SK-N-SH (cell line): ENCODE measurements at regions not wholly inside any gene's neighbourhood (a gene's known extent, or its start where the extent isn't known, plus 50 kb on each side); places are given as distances from the start of the nearest gene placed in this dataset.
A peak's percentile ranks its signal among the peaks of the same experiment; 100 is the strongest.

Source experiments
- CTCF ChIA-PET: fragments of 300-600, 350-600 bp; formaldehyde crosslinking; extraction: SDS; loops from one replicate; lab custom pipeline; 2021; lab: Yijun Ruan, JAX
- POLR2A ChIA-PET: fragments of 350-600 bp; sonication (Branson Sonifier 250); formaldehyde crosslinking; extraction: SDS; loops from one replicate; lab custom pipeline; 2020; ENCODE audit warnings: antibody characterized with exemption, inconsistent platforms; lab: Yijun Ruan, JAX
- DNase-seq: peaks from one replicate; pipeline ENCODE4 v3.0.0; 2012
- H2AFZ ChIP-seq: fragments of 200-600 bp; sonication (generic); 2 replicates; pipeline ENCODE4 v1.8.1; 2016; ENCODE audit warnings: antibody characterized with exemption, mild to moderate bottlenecking, low read depth
- H3F3A ChIP-seq: fragments of 200-600 bp; sonication (generic); replicated peaks from 2 replicates; pipeline ENCODE3; 2016; ENCODE audit warnings: antibody characterized with exemption, mild to moderate bottlenecking; ENCODE audit not compliant: insufficient read depth
- H3K27ac ChIP-seq, 2 experiments: fragments of 200-500 bp in 1 of 2; fragments of 200-600 bp in 1 of 2; sonication (Bioruptor generic) in 1 of 2; sonication (generic), shearing (Covaris generic) in 1 of 2; 2 replicates each; pipeline versions ENCODE4 v1.5.1 to v1.6.1; 2014 to 2016; ENCODE audit warnings: low read depth in 2 of 2, inconsistent platforms in 1 of 2, low read length in 1 of 2, mild to moderate bottlenecking in 1 of 2, mixed read lengths in 1 of 2
- H3K27me3 ChIP-seq: fragments of 200-600 bp; sonication (generic), shearing (Covaris generic); 2 replicates; pipeline ENCODE4 v1.6.1; 2016; ENCODE audit warnings: mixed run types; ENCODE audit not compliant: insufficient read depth
- H3K36me3 ChIP-seq, 2 experiments: fragments of 200-500 bp in 1 of 2; fragments of 200-600 bp in 1 of 2; sonication (Bioruptor generic) in 1 of 2; sonication (generic) in 1 of 2; replicated peaks in 1 of 2; 2 replicates each; pipeline versions ENCODE3 to v1.5.1; 2014 to 2016; ENCODE audit warnings: low read length in 1 of 2, mild to moderate bottlenecking in 1 of 2; ENCODE audit not compliant: insufficient read depth in 2 of 2, control insufficient read depth in 1 of 2
- H3K4me1 ChIP-seq, 2 experiments: fragments of 200-500 bp in 1 of 2; fragments of 200-600 bp in 1 of 2; sonication (Bioruptor generic) in 1 of 2; sonication (generic), shearing (Covaris generic) in 1 of 2; 2 replicates each; pipeline versions ENCODE4 v1.5.1 to v1.6.1; 2014 to 2016; ENCODE audit warnings: low read depth in 1 of 2, low read length in 1 of 2, mixed run types in 1 of 2; ENCODE audit not compliant: insufficient read depth in 2 of 2, control insufficient read depth in 1 of 2
- H3K4me2 ChIP-seq: fragments of 200-600 bp; sonication (generic), shearing (Covaris generic); 2 replicates; pipeline ENCODE4 v1.6.1; 2017; ENCODE audit warnings: mixed run types
- H3K4me3 ChIP-seq, 2 experiments: fragments of 200-500 bp in 1 of 2; fragments of 200-600 bp in 1 of 2; sonication (Bioruptor generic) in 1 of 2; sonication (generic), shearing (Covaris generic) in 1 of 2; 2 replicates each; pipeline versions ENCODE4 v1.5.1 to v1.8.1; 2014 to 2016; ENCODE audit warnings: low read depth in 2 of 2, inconsistent platforms in 1 of 2, low read length in 1 of 2, mild to moderate bottlenecking in 1 of 2, mixed read lengths in 1 of 2, moderate library complexity in 1 of 2
- H3K79me2 ChIP-seq: fragments of 200-600 bp; sonication (generic); 2 replicates; pipeline ENCODE4 v1.8.1; 2017; ENCODE audit warnings: mild to moderate bottlenecking; ENCODE audit not compliant: insufficient read depth
- H3K9ac ChIP-seq: fragments of 200-600 bp; sonication (generic); 2 replicates; pipeline ENCODE4 v1.6.1; 2017; ENCODE audit warnings: mixed run types
- H3K9me2 ChIP-seq: fragments of 200-600 bp; sonication (generic); 2 replicates; pipeline ENCODE4 v1.6.1; 2017; ENCODE audit warnings: mixed run types
- H3K9me3 ChIP-seq: fragments of 200-600 bp; sonication (generic); 2 replicates; pipeline ENCODE4 v1.6.1; 2017; ENCODE audit warnings: mixed run types, mild to moderate bottlenecking, moderate library complexity
- H4K20me1 ChIP-seq: fragments of 200-600 bp; sonication (generic); 2 replicates; pipeline ENCODE4 v1.6.1; 2017; ENCODE audit warnings: mild to moderate bottlenecking, mixed run types; ENCODE audit not compliant: insufficient read depth
- CHD2 ChIP-seq: fragments of 150-350 bp; IDR thresholded peaks from 2 replicates; pipeline ENCODE4 v1.6.1; 2018; ENCODE audit warnings: low read length; ENCODE audit not compliant: partially characterized antibody
- ELF1 ChIP-seq: IDR thresholded peaks from 2 replicates; pipeline ENCODE4 v1.4.0; 2012
- FOSL2 ChIP-seq: IDR thresholded peaks from 2 replicates; pipeline ENCODE4 v1.4.0; 2012; ENCODE audit warnings: low read depth, mild to moderate bottlenecking, moderate library complexity, borderline replicate concordance
- GABPA ChIP-seq: IDR thresholded peaks from 2 replicates; pipeline ENCODE4 v1.4.0; 2012; ENCODE audit warnings: low read depth, mild to moderate bottlenecking
- GATA2 ChIP-seq: sonication (generic); formaldehyde crosslinking; IDR thresholded peaks from 2 replicates; pipeline ENCODE4 v1.5.0; 2020; ENCODE audit warnings: mild to moderate bottlenecking, missing genetic modification reagents
- JUND ChIP-seq: IDR thresholded peaks from 2 replicates; pipeline ENCODE4 v1.4.0; 2012
- MEF2A ChIP-seq: IDR thresholded peaks from 2 replicates; pipeline ENCODE4 v1.4.0; 2012; ENCODE audit warnings: low read depth, borderline replicate concordance
- MXI1 ChIP-seq: IDR thresholded peaks from 2 replicates; pipeline ENCODE4 v1.6.1; 2012; ENCODE audit warnings: mild to moderate bottlenecking, low read depth, low read length, improper control_type of control experiment
- NFIC ChIP-seq: IDR thresholded peaks from 2 replicates; pipeline ENCODE4 v1.4.0; 2012; ENCODE audit warnings: borderline replicate concordance
- NRF1 ChIP-seq: IDR thresholded peaks from 2 replicates; pipeline ENCODE4 v1.6.1; 2012; ENCODE audit warnings: low read depth, mild to moderate bottlenecking, low read length
- RAD21 ChIP-seq: IDR thresholded peaks from 2 replicates; pipeline ENCODE4 v1.6.1; 2012; ENCODE audit warnings: mild to moderate bottlenecking, low read length
- RFX5 ChIP-seq: IDR thresholded peaks from 2 replicates; pipeline ENCODE4 v1.6.1; 2012; ENCODE audit warnings: mild to moderate bottlenecking, improper control_type of control experiment, low read length
- SIN3A ChIP-seq: IDR thresholded peaks from 2 replicates; pipeline ENCODE4 v1.6.1; 2012; ENCODE audit warnings: low read depth, mild to moderate bottlenecking, low read length, moderate library complexity, borderline replicate concordance
- SMC3 ChIP-seq: IDR thresholded peaks from 2 replicates; pipeline ENCODE4 v1.6.1; 2012; ENCODE audit warnings: low read depth, low read length, improper control_type of control experiment
- TAF1 ChIP-seq: IDR thresholded peaks from 2 replicates; pipeline ENCODE4 v1.6.1; 2012; ENCODE audit warnings: low read depth, mild to moderate bottlenecking, low read length, moderate library complexity, borderline replicate concordance
- TCF12 ChIP-seq: IDR thresholded peaks from 2 replicates; pipeline ENCODE4 v1.4.0; 2012
- TEAD4 ChIP-seq: IDR thresholded peaks from 2 replicates; pipeline ENCODE4 v1.4.0; 2012; ENCODE audit warnings: mild to moderate bottlenecking, borderline replicate concordance; ENCODE audit not compliant: insufficient read depth
- USF2 ChIP-seq: fragments of 150-350 bp; IDR thresholded peaks from 2 replicates; pipeline ENCODE4 v1.6.1; 2017; ENCODE audit warnings: antibody characterized with exemption, low read length, low read depth, borderline replicate concordance
- WGBS: methylation state at CpG from one replicate; pipeline ENCODE4 v1.1.6; 2017; ENCODE audit warnings: low lambda C conversion rate; 5-methylcytosine and 5-hydroxymethylcytosine counted together
- TF ChIP-seq, protein P1 (sequence below): IDR thresholded peaks from 2 replicates; pipeline ENCODE4 v1.4.0; 2012; ENCODE audit warnings: low read depth, borderline replicate concordance

- H3K4me3 ChIP-seq = no peak overlapping the region
- no peaks in the 10 kb centered on the region for H3F3A ChIP-seq
- DNase-seq = no peak
- H4K20me1 ChIP-seq = no peaks in the 10 kb centered on the region
- H3K36me3 ChIP-seq = no peaks in the 10 kb centered on the region
- no peaks in the 10 kb centered on the region for H3K79me2 ChIP-seq
- H2AFZ ChIP-seq = no peak overlapping the region
- no peak overlapping the region for H3K9ac ChIP-seq
- no peak overlapping the region for H3K4me2 ChIP-seq
- WGBS = 10% methylated on average over 1 of the region's 1 CpG
- POLR2A ChIA-PET = no interaction called here
- no peaks in the 10 kb centered on the region for H3K4me1 ChIP-seq
- no peaks in the 10 kb centered on the region for H3K9me3 ChIP-seq
- H3K9me2 ChIP-seq = no peaks in the 10 kb centered on the region
- CTCF ChIA-PET = no interaction called here
- peak overlapping the region in 1 of 2 experiments; percentile 35; a peak in 1 of 4 replicates for H3K27ac ChIP-seq
- no peak for TF ChIP-seq NRF1
- TF ChIP-seq TCF12 = no peak
- no peak for TF ChIP-seq SMC3
- no peaks in the 10 kb centered on the region for H3K27me3 ChIP-seq
These were observed 1416.4 kb upstream of the RAG2 start for GRCh38 chr11:38014405-38014804.

DNA sequence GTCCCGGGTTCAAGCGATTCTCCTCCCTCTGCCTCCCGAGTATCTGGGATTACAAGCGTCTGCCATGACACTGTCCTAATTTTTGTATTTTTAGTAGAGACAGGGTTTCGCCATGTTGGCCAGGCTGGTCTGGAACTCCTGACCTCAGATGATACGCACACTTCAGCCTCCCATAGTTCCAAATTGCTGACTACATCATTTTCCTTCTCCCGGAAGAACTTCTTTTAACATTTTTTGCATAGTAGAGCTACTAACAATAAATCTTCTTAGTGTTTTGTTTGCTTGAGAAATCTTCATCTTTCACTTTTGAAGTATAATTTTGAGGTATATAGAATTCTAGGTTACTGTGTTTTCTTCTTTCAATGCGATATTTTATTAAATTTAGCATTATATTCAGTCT lies 1415.1 kb upstream of the RAG2 start:
- TF ChIP-seq TEAD4 (no peak), NRF1 (no peak), NFIC (no peak), GATA2 (CRISPR knock-in tag) (no peak), RAD21 (no peak), FOSL2 (no peak), SMC3 (no peak), USF2 (no peak), CHD2 (no peak), JUND (no peak), ELF1 (no peak), MEF2A (no peak), RFX5 (no peak), TAF1 (no peak), GABPA (no peak), TCF12 (no peak), SIN3A (no peak), MXI1 (no peak)
- TF ChIP-seq, protein P1, sequence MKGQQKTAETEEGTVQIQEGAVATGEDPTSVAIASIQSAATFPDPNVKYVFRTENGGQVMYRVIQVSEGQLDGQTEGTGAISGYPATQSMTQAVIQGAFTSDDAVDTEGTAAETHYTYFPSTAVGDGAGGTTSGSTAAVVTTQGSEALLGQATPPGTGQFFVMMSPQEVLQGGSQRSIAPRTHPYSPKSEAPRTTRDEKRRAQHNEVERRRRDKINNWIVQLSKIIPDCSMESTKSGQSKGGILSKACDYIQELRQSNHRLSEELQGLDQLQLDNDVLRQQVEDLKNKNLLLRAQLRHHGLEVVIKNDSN = no peak
- Histone ChIP-seq H3K4me3 (no peak overlapping the region), H3K27ac (no peak overlapping the region), H3K9me3 (no peaks in the 10 kb centered on the region), H3K27me3 (no peaks in the 10 kb centered on the region), H3K4me1 (no peaks in the 10 kb centered on the region), H3K9me2 (no peaks in the 10 kb centered on the region), H2AFZ (no peak overlapping the region), H3K36me3 (no peaks in the 10 kb centered on the region), H3F3A (no peaks in the 10 kb centered on the region), H3K4me2 (no peak overlapping the region), H3K79me2 (no peaks in the 10 kb centered on the region), H4K20me1 (no peaks in the 10 kb centered on the region), H3K9ac (no peak overlapping the region)
- no peak for DNase-seq
- ChIA-PET CTCF (no interaction called here), POLR2A (no interaction called here)
- WGBS = 50% methylated on average over 8 of the region's 8 CpGs
